ENCODE measurements at regions not wholly inside any gene's neighbourhood (a gene's known extent, or its start where the extent isn't known, plus 50 kb on each side); places are given as distances from the start of the nearest gene placed in this dataset.

GRCh38 chr22:33119044-33119443, 60.9 kb upstream of the SYN3 start:
- DNase-seq (ENCODE audit: low read depth), result no peak
- no peak for TF ChIP-seq CTCF (conservative IDR thresholded peaks at IDR 0.05; ENCODE audit: low read depth, low read length)
- H3K4me3 ChIP-seq (ENCODE audit: low read depth, low read length), result no peak overlapping the region

- no peak for TF ChIP-seq CTCF (conservative IDR thresholded peaks at IDR 0.05; ENCODE audit: low read depth, low read length)
- DNase-seq (ENCODE audit: low read depth), result no peak
These were observed 59.6 kb upstream of the SYN3 start for GRCh38 chr22:33117821-33118220.

GRCh38 chr22:33116841-33117547, 58.8 kb upstream of the SYN3 start:
- DNase-seq (ENCODE audit: low read depth), result no peak
- TF ChIP-seq CTCF (conservative IDR thresholded peaks at IDR 0.05; ENCODE audit: low read depth, low read length), result no peak

More at GRCh38 chr22:33117821-33118220, 59.6 kb upstream of the SYN3 start:
- no peak overlapping the region for H3K4me3 ChIP-seq (ENCODE audit: low read depth, low read length)

GRCh38 chr22:33114565-33114964, 56.4 kb upstream of the SYN3 start:
- no peak overlapping the region for H3K4me3 ChIP-seq (ENCODE audit: low read depth, low read length)
- no peak for DNase-seq (ENCODE audit: low read depth)
- no peak for TF ChIP-seq CTCF (conservative IDR thresholded peaks at IDR 0.05; ENCODE audit: low read depth, low read length)

More at GRCh38 chr22:33116841-33117547, 58.8 kb upstream of the SYN3 start:
- no peak overlapping the region for H3K4me3 ChIP-seq (ENCODE audit: low read depth, low read length)

GRCh38 chr22:33112580-33112979, 54.4 kb upstream of the SYN3 start:
- no peak overlapping the region for H3K4me3 ChIP-seq (ENCODE audit: low read depth, low read length)
- no peak for TF ChIP-seq CTCF (conservative IDR thresholded peaks at IDR 0.05; ENCODE audit: low read depth, low read length)
- DNase-seq (ENCODE audit: low read depth), result no peak

- no peak for DNase-seq (ENCODE audit: low read depth)
- no peak overlapping the region for H3K4me3 ChIP-seq (ENCODE audit: low read depth, low read length)
- TF ChIP-seq CTCF (conservative IDR thresholded peaks at IDR 0.05; ENCODE audit: low read depth, low read length), result no peak
These were observed 53.3 kb upstream of the SYN3 start for GRCh38 chr22:33111491-33111890.

GRCh38 chr22:33110562-33111163, 52.5 kb upstream of the SYN3 start:
- no peak for TF ChIP-seq CTCF (conservative IDR thresholded peaks at IDR 0.05; ENCODE audit: low read depth, low read length)

More at GRCh38 chr22:33110562-33111163, 52.5 kb upstream of the SYN3 start:
- H3K4me3 ChIP-seq (ENCODE audit: low read depth, low read length), result no peak overlapping the region
- DNase-seq (ENCODE audit: low read depth), result no peak
